GM18858 (cell line): ENCODE measurements at regions not wholly inside any gene's neighbourhood (a gene's known extent, or its start where the extent isn't known, plus 50 kb on each side); places are given as distances from the start of the nearest gene placed in this dataset.
"Not testable (repeated sequence)": the region's sequence is repeated elsewhere in the genome, so short reads cannot be mapped to it uniquely, and the experiment has no call there.

Experiments used
- ATAC-seq: cut with Tn5 transposase; IDR thresholded peaks from one replicate; pipeline ENCODE4 v1.9.1; 2021; ENCODE audit not compliant: unreplicated experiment

DNA sequence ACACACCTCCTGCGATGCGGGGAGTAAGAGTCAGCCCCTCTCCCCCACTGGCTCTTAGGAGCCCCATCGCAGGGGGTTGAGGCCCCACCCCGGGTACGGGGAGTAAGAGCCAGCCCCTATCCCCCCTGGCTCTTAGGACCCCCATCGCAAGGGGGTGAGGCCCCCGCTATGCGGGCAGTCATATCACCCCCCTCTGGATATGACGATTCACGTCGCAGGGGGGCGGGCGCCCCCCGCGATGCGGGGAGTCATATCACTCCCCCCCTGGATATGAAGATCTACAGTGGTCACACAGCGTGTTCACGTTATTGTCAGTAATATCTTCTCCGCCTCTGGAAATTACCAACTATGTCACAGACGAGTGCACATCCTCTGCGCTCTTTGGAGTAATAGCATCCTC is 61.1 kb downstream of the DEFB131A start:
- not testable (repeated sequence) for ATAC-seq

DNA sequence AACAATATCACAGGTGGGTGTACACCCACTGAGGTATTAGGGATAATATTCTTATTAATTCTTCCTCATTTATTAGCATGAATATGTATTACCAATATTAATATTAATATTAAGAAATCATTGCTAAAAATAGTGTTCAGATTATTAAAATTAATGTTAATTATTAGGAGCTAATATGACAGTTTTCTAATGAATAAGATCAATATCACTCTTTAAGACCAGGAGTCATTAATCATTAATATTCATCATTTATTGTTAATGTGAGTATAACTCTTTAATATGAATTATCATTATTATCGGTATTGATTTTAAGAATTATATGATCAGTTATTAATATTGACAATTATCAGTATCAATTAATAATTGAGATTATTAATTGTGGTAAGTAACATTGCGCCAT is 62.5 kb downstream of the DEFB131A start:
- not testable (repeated sequence) for ATAC-seq

DNA sequence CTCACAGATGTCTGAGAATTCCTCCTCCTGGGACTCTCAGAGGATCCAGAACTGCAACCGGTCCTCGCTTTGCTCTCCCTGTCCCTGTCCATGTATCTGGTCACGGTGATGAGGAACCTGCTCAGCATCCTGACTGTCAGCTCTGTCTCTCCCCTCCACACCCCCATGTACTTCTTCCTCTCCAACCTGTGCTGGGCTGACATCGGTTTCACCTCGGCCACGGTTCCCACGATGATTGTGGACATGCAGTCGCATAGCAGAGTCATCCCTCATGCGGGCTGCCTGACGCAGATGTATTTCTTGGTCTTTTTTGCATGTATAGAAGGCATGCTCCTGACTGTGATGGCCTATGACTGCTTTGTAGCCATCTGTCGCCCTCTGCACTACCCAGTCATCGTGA is 68.7 kb downstream of the DEFB131A start:
- not testable (repeated sequence) for ATAC-seq

DNA sequence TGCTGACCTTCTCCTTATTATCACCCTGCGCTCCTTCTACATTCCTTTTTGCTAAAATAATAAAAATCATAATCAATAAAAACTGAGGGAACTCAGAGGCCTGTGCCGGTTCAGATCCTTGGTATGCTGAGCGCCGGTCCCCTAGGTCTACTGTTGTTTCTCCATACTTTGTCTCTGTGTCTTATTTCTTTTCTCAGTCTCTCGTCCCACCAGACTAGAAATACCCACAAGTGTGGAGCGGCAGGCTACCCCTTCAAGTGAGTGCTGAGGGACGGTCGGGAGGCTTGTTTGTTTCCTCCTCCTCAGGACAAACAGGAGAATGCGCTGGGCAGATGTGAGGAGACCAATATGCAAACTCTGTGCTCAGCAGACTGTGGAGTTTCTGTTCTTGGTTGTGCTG is 75.4 kb downstream of the DEFB131A start:
- not testable (repeated sequence) for ATAC-seq

DNA sequence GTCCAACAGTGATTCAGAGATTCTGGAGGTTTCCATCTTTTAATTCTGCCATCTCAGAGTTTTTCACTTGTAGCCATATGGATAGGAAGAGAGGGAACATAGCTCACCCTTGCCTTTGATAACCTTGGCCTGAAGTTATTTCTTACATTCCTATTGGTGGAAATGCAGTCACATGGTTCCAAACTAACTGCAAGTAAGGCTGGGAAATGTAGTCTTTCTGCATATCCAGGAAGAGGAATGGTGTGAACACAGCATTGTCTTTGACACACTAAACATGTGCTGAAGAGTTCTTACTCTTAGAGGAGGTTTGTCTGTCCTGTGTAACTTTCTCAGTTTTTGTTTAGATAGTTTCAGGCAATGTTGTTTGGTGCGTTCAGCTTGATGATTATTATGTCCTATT is 78.7 kb downstream of the DEFB131A start:
- not testable (repeated sequence) for ATAC-seq

DNA sequence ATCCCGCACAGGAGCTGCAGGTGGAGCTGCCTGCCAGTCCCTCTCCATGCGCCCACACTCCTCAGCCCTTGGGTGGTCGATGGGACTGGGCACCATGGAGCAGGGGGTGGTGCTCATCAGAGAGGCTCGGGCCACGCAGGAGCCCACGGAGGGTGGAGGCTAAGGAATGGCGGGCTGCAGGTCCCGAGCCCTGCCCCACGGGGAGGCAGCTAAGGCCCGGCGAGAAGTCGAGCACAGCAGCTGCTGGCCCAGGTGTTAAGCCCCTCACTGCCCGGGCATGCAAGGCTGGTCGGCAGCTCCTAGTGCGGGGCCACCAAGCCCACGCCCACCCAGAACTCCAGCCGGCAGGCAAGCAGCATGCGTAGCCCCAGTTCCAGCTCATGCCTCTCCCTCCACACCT is 80.2 kb downstream of the DEFB131A start:
- ATAC-seq, result not testable (repeated sequence)

DNA sequence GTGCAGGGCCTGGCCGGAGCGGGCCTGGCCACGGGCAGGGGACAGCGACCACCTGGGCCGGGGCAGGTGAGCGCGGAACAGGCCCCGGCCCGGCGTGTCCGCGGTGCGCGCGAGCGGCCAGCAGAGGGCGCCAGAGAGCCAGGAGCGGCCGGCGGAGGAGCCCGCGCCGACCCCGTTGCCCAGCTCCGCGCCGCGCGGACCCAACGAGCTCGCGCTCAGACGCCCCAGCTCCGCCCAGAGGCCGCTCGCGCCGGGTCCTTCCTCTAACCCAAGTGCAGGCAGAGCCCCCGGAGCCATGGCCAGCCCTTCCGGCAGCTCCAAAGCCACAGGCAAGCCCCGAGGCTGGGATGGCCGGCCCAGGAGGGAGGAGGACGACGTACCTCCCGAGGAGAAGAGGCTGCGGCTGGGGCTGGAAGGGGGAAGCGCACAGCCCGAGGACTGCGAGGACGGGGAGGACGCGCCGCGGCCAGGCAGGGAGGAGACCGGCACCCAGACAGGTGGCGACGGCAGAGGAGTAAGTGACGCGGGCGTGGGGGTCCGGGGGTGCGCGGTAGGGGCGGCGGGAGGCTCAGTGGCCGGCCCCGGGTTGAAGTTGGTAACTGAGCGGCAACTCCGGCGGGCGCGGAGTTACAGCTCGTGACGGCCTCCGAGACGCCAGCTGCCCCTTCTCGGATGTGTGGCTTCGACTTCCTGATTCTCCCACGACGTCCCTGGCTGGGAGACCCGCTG is 88.1 kb downstream of the DEFB131A start:
- ATAC-seq, result not testable (repeated sequence)

DNA sequence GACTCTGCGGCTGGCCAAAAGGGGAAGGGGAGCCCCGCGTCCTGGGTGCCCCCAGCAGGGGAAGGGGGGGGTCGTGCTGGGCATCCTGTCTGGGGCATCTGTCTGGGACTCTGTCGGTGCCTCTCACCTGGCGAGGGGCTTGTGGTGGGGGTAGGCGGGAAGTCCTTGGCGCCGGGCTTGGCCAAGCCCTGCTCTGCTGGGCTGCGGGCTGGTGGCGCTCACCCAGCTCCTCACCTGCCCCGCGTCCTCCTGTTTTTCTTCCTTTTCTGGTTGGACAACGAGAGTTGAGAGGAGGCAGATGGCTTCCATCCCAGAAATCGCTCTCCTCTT is 88.6 kb downstream of the DEFB131A start:
- not testable (repeated sequence) for ATAC-seq

DNA sequence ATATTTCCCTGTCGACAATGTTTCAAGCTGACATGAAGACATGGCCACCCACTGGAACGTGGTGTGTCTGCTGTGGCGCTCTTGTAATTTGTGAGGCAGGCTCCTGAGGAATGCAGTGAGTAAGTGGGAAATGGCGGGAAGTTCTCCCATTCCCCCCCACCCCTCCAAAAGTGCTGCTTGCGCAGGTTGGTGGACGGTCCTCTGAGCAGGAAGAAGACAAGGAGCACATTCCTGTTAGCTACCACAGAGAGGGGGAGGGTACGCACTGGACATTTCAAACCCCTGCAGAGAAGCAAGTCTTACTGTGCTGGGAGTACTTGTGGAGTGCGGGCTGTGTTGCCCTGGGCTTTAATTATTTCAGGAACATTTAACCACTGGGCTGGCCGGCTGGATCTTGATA is 92.9 kb downstream of the DEFB131A start:
- not testable (repeated sequence) for ATAC-seq

DNA sequence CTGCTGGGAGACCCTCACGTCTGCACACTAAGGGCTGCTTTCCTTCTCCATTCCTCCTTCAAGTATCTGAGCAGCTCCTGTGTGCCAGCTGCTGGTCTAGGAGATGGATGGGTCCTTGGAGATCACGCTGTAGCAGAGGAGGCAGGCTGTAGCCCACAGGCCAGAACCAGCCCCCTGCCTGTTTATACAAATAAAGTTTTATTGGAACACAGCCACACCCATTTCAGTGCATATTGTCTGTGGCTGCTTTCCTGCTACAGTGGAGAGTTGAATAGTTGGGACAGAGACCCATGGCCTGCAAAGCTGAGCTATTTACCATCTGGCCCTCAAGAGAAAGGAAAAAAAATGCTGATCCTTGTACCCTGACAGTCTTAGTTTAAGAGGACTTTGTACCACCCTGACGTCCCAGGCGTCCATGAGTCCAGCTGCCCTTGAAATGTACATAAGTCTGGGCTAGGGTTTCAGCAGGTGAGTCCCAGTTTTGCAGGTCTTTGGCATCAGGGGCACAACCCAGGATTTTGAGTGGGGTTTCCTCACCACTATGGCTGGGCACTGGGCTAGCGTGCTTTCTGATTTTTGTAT is 95.8 kb downstream of the DEFB131A start:
- not testable (repeated sequence) for ATAC-seq

DNA sequence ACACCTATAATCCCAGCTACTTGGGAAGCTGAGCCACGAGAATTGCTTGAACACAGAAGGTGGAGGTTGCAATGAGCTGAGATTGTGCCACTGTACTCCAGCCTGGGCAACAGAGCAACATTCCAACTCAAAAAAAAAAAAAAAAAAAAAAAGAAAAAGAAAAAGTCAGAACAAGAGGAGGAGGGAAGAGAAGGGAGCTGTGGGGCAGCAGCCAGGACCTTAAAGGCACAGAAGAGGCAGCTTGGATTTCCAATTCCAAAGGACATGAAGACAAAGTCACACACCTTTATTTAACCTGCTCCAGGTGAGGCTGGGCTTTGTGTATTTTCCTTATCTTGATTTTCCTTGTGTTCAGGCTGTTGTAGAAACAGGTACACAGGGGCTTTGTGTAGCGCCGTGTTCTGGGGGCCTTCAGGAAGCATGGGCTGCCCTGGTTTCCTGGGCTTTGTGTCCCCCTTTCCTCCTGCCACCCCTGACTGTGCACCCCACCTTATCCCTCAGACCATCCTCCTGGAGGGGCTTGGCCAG is 97.2 kb downstream of the DEFB131A start:
- not testable (repeated sequence) for ATAC-seq

DNA sequence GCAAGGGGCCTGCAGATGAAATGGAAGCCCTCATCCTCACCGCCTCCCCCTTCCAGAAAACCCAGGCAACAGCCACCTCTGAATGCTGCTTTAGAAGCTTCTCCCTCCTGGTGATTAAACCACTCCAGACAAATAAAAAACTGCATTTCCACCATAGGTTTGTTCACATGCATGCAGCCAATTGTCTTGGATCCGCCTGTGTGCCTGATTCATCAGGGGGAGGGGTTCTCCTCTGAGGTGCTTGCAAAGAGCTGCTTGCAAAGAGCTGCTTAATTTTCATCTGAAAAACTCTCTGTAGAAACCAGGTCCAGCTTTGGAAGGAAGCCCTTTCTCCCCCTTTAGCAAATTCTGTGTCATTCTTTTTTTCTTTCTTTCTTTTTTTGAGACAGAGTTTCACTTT is 100.6 kb downstream of the DEFB131A start:
- not testable (repeated sequence) for ATAC-seq

DNA sequence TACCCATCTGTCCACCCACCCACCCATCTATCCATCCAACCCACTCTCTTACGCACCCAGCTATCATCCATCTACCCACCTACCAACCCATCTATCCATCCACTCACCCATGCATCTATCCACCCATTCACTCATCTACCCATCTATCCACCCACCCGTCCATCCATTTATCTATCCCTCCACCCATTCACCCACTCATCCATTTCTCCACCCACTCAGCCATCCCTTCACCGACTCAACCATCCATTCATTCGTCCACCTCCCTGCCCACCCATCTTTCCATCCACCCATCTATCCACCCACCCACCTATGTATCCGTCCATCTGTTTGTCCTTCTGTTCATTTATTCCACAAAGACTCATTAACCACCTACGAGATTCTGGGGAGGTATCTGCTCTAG is 103.3 kb downstream of the DEFB131A start:
- ATAC-seq, result not testable (repeated sequence)

DNA sequence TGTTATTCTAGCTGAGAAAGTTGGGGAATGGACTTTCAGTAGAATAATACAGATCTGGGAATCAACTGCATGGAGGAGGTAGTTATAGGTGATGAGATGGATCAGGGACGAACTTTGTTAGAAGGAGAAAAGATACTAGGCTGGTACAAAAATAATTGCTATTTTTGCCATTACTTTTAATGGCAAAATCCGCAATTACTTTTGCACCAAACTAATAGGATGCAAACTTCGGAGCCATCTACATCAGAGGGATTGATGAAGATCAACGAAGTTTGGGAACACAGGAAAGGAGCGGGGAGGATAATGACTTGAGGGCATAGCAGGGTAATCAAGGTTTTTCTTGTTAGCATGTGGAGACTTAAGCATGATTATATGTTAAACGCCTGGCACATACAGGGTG is 111.9 kb downstream of the DEFB131A start:
- ATAC-seq, result not testable (repeated sequence)

DNA sequence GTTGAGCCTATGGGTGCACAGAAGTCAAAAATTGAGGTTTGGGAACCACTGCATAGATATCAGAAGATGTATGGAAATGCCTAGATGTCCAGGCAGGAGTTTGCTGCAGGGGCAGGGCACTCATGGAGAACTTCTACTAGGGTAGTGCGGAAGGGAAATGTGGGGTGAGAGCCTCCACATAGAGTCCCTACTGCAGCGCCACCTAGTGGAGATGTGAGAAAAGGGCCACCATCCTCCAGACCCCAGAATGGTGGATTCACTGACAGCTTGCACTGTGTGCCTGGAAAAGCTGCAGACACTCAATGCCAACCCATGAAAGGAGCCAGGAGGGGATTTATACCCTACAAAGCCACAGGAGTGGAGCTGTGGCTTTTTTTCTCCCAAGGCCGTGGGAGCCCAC is 133.7 kb downstream of the DEFB131A start:
- ATAC-seq, result not testable (repeated sequence)

DNA sequence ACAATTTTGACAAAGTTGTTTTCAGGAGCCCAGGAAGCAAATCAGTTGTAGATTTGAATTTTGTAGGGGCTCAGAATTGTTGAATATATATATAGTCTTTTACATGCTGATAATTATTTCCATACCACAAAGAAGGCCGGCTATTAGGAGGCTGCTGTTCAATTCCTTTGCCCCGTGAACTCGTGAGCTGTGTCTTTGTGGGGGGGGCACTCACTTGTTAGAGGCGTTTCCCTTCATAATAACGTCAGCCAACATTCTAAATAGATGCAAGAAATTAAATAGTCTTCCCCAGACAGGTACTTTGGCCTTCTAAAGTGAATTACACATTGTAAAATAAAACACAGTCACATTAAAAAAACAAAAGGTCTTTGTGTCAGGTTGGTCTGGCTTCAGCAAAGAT is 138.7 kb downstream of the DEFB131A start:
- not testable (repeated sequence) for ATAC-seq

DNA sequence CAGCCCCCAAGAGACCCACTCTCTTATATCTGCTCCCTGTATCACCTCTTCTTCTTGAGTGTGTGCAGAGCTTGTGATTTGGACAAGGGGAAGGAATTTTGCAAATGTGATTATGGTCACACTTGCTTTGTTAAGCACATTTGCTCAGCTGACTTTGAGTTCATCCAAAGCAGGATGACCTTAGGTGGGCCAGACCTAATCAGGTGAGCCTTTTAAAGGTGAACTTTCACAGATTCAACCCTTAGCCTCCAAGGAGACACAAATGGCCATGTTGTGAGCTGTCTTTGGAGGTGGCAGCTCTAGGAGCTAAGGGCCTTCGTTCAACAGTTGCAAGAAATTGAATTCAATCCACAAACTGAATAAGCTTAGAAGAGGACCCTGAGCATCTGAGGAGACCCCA is 147.8 kb downstream of the DEFB131A start:
- no peak for ATAC-seq

DNA sequence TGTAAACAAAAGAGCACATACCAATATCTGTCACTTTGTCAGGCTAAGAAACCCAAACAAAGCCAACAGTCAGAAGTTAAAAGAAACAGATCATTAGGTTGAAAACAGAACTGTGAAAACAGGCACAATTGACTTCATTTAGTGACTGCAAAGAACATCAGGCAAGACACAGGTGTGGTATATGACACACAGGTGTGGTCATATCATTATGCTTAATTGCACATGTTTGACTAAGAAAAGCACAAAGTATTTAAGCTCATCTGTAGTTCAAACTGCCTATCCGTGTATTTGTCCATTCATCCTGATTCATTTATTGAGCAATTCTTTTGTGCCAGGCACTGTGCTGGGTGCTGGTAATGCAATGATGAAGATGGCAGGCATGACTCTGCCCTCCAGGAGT is 150.7 kb downstream of the DEFB131A start:
- no peak for ATAC-seq

DNA sequence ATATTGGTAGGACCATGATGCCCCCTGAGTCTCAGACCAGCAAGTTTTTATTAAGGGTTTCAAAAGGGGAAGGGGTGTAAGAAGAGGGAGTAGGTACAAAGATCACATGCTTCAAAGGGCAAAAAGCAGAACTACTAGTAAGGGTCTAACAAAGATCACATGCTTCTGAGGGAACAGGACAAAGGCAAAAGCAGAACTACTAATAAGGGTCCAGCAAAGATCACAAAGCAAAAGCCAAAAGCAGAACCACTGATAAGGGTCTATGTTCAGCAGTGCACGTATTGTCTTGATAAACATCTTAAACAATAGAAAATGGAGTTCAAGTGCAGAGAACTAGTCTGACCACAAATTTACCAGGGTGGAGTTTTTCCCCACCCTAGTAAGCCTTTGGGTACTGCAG is 151.3 kb downstream of the DEFB131A start:
- ATAC-seq, result not testable (repeated sequence)

DNA sequence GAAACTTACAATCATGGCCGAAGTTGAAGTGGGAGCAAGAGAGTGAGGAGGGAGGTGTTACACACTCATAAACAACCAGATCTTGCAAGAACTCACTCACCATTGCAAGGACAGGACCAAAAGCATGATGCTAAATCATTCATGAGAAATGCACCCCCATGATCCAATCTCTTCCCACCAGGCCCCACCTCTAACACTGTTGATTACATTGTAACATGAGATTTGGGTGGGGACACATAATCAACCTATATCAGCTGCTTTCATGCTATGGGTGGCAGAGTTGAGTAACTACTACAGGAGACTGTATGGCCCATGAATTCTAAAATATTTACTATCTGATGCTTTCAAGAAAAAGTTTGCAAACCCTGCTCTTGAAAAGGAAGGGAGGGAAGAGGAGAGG is 155.1 kb downstream of the DEFB131A start:
- no peak for ATAC-seq

DNA sequence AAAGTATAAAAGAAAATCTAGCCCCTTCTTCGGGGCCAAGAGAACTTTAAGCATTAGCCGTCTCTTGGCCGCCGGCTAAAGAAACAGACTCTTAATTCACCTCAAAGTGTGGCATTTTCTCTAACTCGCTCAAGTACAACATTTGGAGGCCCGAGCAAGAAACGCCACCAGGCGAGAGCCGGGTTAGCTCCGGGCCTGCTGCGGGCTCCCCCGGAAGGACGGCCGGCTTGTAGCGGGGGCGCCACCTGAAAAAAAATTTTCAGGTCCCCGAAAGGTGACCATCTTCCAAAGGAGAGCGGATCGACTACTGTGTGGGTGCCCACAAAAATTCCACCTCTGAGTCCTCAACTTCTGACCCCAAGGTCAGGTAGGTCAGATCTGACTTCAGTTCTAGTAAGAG is 156.0 kb downstream of the DEFB131A start:
- ATAC-seq, result no peak

DNA sequence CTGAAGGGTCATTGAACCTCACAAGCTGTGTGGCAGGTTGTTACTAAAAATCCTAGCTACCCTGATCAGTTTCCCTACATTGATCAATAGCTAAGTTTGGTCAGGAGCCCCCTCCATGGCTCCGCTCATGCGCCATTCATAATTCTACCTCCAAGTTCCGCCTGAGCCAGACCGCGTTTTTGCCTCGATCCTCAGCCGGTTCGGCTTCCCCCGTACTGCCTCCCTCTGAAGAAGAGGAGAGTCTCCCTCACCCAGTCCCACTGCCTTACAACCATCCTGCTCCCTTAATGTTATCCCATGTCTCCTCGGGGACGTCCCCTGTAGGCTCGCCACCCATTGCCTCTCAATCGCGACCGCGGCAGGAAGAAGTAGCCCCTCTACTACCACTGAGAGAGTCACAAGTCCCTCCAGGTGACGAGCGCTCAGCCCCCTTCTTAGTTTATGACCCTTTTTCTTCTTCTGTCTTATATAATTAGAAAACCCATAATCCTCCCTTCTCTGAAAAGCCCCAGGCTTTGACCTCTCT is 158.2 kb downstream of the DEFB131A start:
- ATAC-seq, result no peak
